ENCODE measurements at regions not wholly inside any gene's neighbourhood (a gene's known extent, or its start where the extent isn't known, plus 50 kb on each side); places are given as distances from the start of the nearest gene placed in this dataset.

DNA sequence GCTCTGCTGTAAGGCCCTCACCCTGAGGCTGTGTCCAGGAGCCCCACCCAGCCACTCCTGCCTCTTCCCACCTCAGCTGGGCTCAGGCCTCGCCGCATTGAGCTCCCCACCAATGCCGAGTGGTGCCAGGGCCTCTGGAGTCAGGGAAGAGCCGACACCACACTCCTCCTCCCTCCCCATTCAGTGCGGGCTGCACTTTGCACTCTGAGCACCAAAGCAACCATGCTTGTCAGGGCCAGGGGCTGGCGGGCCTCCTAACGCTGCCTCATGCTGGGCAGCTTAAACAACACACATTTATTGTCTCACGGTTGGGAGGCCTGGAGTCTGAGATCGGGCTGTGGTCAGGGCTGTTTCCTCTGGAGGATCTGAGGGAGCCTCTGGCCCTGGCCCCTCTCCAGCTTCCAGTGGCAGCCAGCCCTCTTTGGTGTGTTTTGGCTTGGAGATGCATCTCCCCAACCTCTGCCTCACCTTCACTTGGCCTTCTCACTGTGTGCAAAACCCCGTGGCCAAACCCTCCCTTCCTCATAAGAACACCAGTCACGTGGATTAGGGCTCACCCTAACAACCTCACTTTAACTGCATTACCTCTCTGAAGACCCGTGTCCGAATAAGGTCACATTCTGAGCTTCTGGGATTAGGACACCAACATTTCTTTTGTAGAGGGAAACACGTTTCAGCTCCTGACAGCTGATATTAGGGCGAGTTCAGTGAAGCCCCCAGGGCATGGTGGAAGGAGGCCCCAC lies 157.8 kb downstream of the MED10 start:
- H2AFZ ChIP-seq, result no peak overlapping the region
- in situ Hi-C loops (cut with MboI), result no loop called here
- H3K9me2 ChIP-seq (ENCODE audit: insufficient read depth), result no peaks in the 10 kb centered on the region
- TF ChIP-seq EZH2phosphoT487 (IDR thresholded peaks at IDR 0.05; ENCODE audit: insufficient read depth, low read depth) (no peak), EZH2 (IDR thresholded peaks at IDR 0.05; ENCODE audit: insufficient read depth, poor library complexity, severe bottlenecking) (no peak)
- no peak overlapping the region for H3K9ac ChIP-seq
- 16 to 18% methylated on average over 15 of the region's 15 CpGs for WGBS, 2 experiments (ENCODE audit: low coverage in 1 of 2, low lambda C conversion rate in 2 of 2, missing lambda C conversion rate in 2 of 2)
- H3K4me1 ChIP-seq (ENCODE audit: insufficient read depth), result no peaks in the 10 kb centered on the region
- no peak for DNase-seq
- H3F3A ChIP-seq (ENCODE audit: insufficient read depth), result no peaks in the 10 kb centered on the region
- no peaks in the 10 kb centered on the region for H3K27me3 ChIP-seq (replicated peaks; ENCODE audit: insufficient read depth)
- H3K4me2 ChIP-seq (ENCODE audit: unreplicated experiment), result no peak overlapping the region
- H3K9me3 ChIP-seq (ENCODE audit: low read depth), result no peaks in the 10 kb centered on the region
- H3K27ac ChIP-seq, result no peak overlapping the region
- no peaks in the 10 kb centered on the region for H4K20me1 ChIP-seq (ENCODE audit: insufficient read depth)
- no peaks in the 10 kb centered on the region for H3K79me2 ChIP-seq (ENCODE audit: insufficient read depth)
- no peak overlapping the region for H3K4me3 ChIP-seq
- no peaks in the 10 kb centered on the region for H3K36me3 ChIP-seq (ENCODE audit: low read depth)

DNA sequence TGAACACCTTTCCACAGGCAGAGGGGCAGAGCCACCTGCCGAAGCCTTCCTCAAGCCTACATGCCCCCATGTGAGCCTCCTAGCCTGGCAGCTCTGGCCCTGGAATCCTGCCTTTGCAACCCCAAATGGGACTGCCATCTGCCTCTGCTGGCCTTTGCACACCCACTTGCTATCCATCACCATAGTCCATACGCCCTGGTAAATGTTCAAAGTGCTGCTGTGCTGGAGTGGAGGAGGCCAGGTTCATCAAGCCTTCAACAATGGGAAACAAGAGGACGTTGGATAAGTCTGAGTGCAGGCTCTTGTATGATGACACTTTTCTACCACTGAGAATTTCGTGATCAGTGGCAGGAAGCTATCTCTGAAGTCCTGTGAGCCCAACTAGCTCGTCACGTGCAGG lies 159.8 kb downstream of the MED10 start:
- Histone ChIP-seq H3K9ac (no peak overlapping the region), H3K27ac (no peak overlapping the region), H3K36me3 (ENCODE audit: low read depth) (no peaks in the 10 kb centered on the region), H3K9me3 (ENCODE audit: low read depth) (no peaks in the 10 kb centered on the region), H3K27me3 (replicated peaks; ENCODE audit: insufficient read depth) (no peaks in the 10 kb centered on the region), H3K4me3 (no peak overlapping the region), H3F3A (ENCODE audit: insufficient read depth) (no peaks in the 10 kb centered on the region), H3K9me2 (ENCODE audit: insufficient read depth) (no peaks in the 10 kb centered on the region), H3K4me1 (ENCODE audit: insufficient read depth) (no peaks in the 10 kb centered on the region), H2AFZ (no peak overlapping the region), H3K79me2 (ENCODE audit: insufficient read depth) (no peaks in the 10 kb centered on the region), H3K4me2 (ENCODE audit: unreplicated experiment) (no peak overlapping the region), H4K20me1 (ENCODE audit: insufficient read depth) (no peaks in the 10 kb centered on the region)
- in situ Hi-C loops (cut with MboI), result no loop called here
- DNase-seq, result no peak
- TF ChIP-seq EZH2phosphoT487 (IDR thresholded peaks at IDR 0.05; ENCODE audit: insufficient read depth, low read depth), result no peak
- 11 to 13% methylated on average over 6 of the region's 6 CpGs for WGBS, 2 experiments (ENCODE audit: low coverage in 1 of 2, low lambda C conversion rate in 2 of 2, missing lambda C conversion rate in 2 of 2)

DNA sequence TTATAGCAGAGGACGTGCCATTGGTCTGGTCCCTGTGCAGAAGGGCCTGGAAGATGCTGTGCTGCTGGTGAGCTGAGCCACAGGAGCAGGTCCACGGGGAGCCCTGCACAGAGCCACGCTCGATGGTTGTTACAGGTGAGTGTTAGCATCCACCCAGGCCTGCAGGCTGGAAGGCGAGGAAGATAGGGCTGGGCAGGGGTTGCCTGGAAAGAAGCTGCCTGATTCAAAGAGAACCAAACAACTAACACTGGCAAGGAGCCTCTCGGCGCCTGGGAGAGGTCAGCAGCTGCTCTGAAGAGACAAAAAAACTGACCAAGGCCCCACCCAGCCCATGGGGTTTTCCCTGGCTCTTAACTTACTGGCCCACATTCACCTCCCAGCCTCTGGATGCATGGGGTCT lies 160.2 kb downstream of the MED10 start:
- no peaks in the 10 kb centered on the region for H3K79me2 ChIP-seq (ENCODE audit: insufficient read depth)
- no peak for DNase-seq
- H3F3A ChIP-seq (ENCODE audit: insufficient read depth), result no peaks in the 10 kb centered on the region
- no peak overlapping the region for H3K27ac ChIP-seq
- 13 to 27% methylated on average over 7 of the region's 7 CpGs for WGBS, 2 experiments (ENCODE audit: low coverage in 1 of 2, low lambda C conversion rate in 2 of 2, missing lambda C conversion rate in 2 of 2)
- H3K36me3 ChIP-seq (ENCODE audit: low read depth), result no peaks in the 10 kb centered on the region
- in situ Hi-C loops (cut with MboI), result no loop called here
- H4K20me1 ChIP-seq (ENCODE audit: insufficient read depth), result no peaks in the 10 kb centered on the region
- TF ChIP-seq EZH2phosphoT487 (IDR thresholded peaks at IDR 0.05; ENCODE audit: insufficient read depth, low read depth) (no peak), EZH2 (IDR thresholded peaks at IDR 0.05; ENCODE audit: insufficient read depth, poor library complexity, severe bottlenecking) (no peak)
- H3K9me3 ChIP-seq (ENCODE audit: low read depth), result no peaks in the 10 kb centered on the region
- no peaks in the 10 kb centered on the region for H3K9me2 ChIP-seq (ENCODE audit: insufficient read depth)
- no peak overlapping the region for H2AFZ ChIP-seq
- H3K4me2 ChIP-seq (ENCODE audit: unreplicated experiment), result no peak overlapping the region
- H3K4me1 ChIP-seq (ENCODE audit: insufficient read depth), result no peaks in the 10 kb centered on the region
- H3K9ac ChIP-seq, result no peak overlapping the region
- no peak overlapping the region for H3K4me3 ChIP-seq
- H3K27me3 ChIP-seq (replicated peaks; ENCODE audit: insufficient read depth), result no peaks in the 10 kb centered on the region

DNA sequence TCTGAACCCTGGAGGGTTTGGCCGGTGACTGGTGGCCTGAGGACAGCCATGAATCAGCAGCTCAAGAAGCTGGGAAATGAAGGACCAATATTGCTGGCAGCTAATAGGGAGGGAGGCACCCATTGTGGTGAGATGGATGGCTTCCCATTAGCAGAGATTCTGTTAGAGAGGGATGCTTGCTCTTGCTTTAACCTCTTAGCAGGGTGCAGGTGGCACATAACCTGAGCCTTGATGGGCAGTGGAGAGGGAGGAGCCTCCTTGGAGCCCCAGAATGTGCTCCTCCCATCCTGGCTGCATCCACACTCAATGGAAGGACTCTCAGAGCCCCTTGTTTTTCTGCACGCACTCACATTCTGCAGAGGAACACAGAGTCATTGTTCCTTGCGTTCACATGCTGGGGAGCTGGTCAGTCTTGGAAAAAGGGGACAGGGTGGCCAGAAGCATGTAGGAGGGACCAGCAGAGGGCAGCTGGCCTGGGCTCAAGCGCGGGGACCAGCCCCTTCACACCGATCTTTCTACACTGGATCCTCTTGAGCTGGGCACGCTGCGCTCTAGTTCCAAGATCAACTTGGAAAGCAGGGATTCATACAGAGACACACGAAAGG lies 161.8 kb downstream of the MED10 start:
- H4K20me1 ChIP-seq (ENCODE audit: insufficient read depth), result no peaks in the 10 kb centered on the region
- no peaks in the 10 kb centered on the region for H3K9me2 ChIP-seq (ENCODE audit: insufficient read depth)
- H3K4me1 ChIP-seq (ENCODE audit: insufficient read depth), result no peaks in the 10 kb centered on the region
- H3K9ac ChIP-seq, result no peak overlapping the region
- H3K27ac ChIP-seq, result no peak overlapping the region
- in situ Hi-C loops (cut with MboI), result no loop called here
- H3K4me2 ChIP-seq (ENCODE audit: unreplicated experiment), result no peak overlapping the region
- no peaks in the 10 kb centered on the region for H3K36me3 ChIP-seq (ENCODE audit: low read depth)
- H3K79me2 ChIP-seq (ENCODE audit: insufficient read depth), result no peaks in the 10 kb centered on the region
- no peaks in the 10 kb centered on the region for H3F3A ChIP-seq (ENCODE audit: insufficient read depth)
- no peak overlapping the region for H3K4me3 ChIP-seq
- whole genome bisulfite sequencing, 2 experiments (ENCODE audit: low coverage in 1 of 2, low lambda C conversion rate in 2 of 2, missing lambda C conversion rate in 2 of 2), result 49 to 58% methylated on average over 9 of the region's 9 CpGs
- no peaks in the 10 kb centered on the region for H3K9me3 ChIP-seq (ENCODE audit: low read depth)
- no peaks in the 10 kb centered on the region for H3K27me3 ChIP-seq (replicated peaks; ENCODE audit: insufficient read depth)
- DNase-seq, result no peak
- H2AFZ ChIP-seq, result no peak overlapping the region
- TF ChIP-seq EZH2phosphoT487 (IDR thresholded peaks at IDR 0.05; ENCODE audit: insufficient read depth, low read depth) (no peak), EZH2 (IDR thresholded peaks at IDR 0.05; ENCODE audit: insufficient read depth, poor library complexity, severe bottlenecking) (no peak)

Measured in GM23248 (cell line).